IMR-90 (cell line): ENCODE measurements at regions not wholly inside any gene's neighbourhood (a gene's known extent, or its start where the extent isn't known, plus 50 kb on each side); places are given as distances from the start of the nearest gene placed in this dataset.

Experiments
- ATAC-seq: fragments of 200-7000 bp; cut with Tn5 transposase; 2 replicates; pipeline ENCODE4 v1.9.1; 2020; ENCODE audit warnings: low read depth, mild to moderate bottlenecking, moderate library complexity
- BruUV-seq: library from RNA; stranded (reverse); fragments of 400-500 nt; replicated peaks from 2 replicates; lab custom pipeline; 2021; lab: Mats Ljungman, UMichigan
- CTCF ChIA-PET: fragments of 300-600 bp; formaldehyde crosslinking; extraction: SDS; loops from one replicate; lab custom pipeline; 2021; ENCODE audit warnings: antibody characterized with exemption; lab: Yijun Ruan, JAX
- POLR2A ChIA-PET: fragments of 300-600 bp; sonication (Branson Sonifier 250); formaldehyde crosslinking; loops from one replicate; lab custom pipeline; 2022; ENCODE audit warnings: antibody characterized with exemption; ENCODE audit not compliant: unreplicated experiment; lab: Charles Lee
- DNase-seq: peaks from one replicate; pipeline ENCODE4 v3.0.0; 2013
- H2AFZ ChIP-seq: replicated peaks from 2 replicates; pipeline ENCODE3; 2013; ENCODE audit warnings: low read length, mild to moderate bottlenecking; ENCODE audit not compliant: poor library complexity
- H2AK5ac ChIP-seq: 2 replicates; pipeline ENCODE4 v1.6.1; 2013; ENCODE audit warnings: low read depth, low read length, inconsistent platforms
- H2AK9ac ChIP-seq: replicated peaks from 2 replicates; pipeline ENCODE3; 2013; ENCODE audit warnings: mild to moderate bottlenecking, low read depth, low read length, moderate library complexity; ENCODE audit not compliant: poor library complexity
- H2BK120ac ChIP-seq: 2 replicates; pipeline ENCODE4 v1.6.1; 2013; ENCODE audit warnings: low read depth, low read length, inconsistent platforms
- H2BK15ac ChIP-seq: 3 replicates; pipeline ENCODE4 v1.6.1; 2013; ENCODE audit warnings: low read depth, low read length, inconsistent platforms
- H2BK20ac ChIP-seq: 2 replicates; pipeline ENCODE4 v1.6.1; 2013; ENCODE audit warnings: low read depth, mild to moderate bottlenecking, inconsistent platforms, low read length, moderate library complexity
- H2BK5ac ChIP-seq: 2 replicates; pipeline ENCODE4 v1.6.1; 2013; ENCODE audit warnings: mild to moderate bottlenecking, low read depth, low read length, inconsistent platforms; ENCODE audit not compliant: poor library complexity, severe bottlenecking
- H3K14ac ChIP-seq: replicated peaks from 2 replicates; pipeline ENCODE4 v1.6.1; 2013; ENCODE audit warnings: low read depth, low read length, inconsistent platforms
- H3K18ac ChIP-seq: 2 replicates; pipeline ENCODE4 v1.6.1; 2013; ENCODE audit warnings: low read depth, low read length, control low read depth
- H3K23ac ChIP-seq: 2 replicates; pipeline ENCODE4 v1.6.1; 2013; ENCODE audit warnings: low read depth, low read length, inconsistent platforms
- H3K27ac ChIP-seq: 2 replicates; pipeline ENCODE4 v1.5.1; 2013; ENCODE audit warnings: mild to moderate bottlenecking, control low read depth, low read length; ENCODE audit not compliant: insufficient read depth
- H3K27me3 ChIP-seq: 2 replicates; pipeline ENCODE4 v1.6.1; 2013; ENCODE audit warnings: low read length; ENCODE audit not compliant: control insufficient read depth, insufficient read depth
- H3K36me3 ChIP-seq: 2 replicates; pipeline ENCODE4 v1.6.1; 2013; ENCODE audit warnings: low read length, mixed read lengths; ENCODE audit not compliant: control insufficient read depth, insufficient read depth
- H3K4ac ChIP-seq: 2 replicates; pipeline ENCODE4 v1.6.1; 2013; ENCODE audit warnings: low read depth, low read length, inconsistent platforms
- H3K4me1 ChIP-seq: 2 replicates; pipeline ENCODE4 v1.6.1; 2013; ENCODE audit warnings: low read length, mixed read lengths; ENCODE audit not compliant: control insufficient read depth, insufficient read depth
- H3K4me2 ChIP-seq: 2 replicates; pipeline ENCODE4 v1.6.1; 2013; ENCODE audit warnings: low read depth, mild to moderate bottlenecking, control low read depth, low read length, moderate library complexity
- H3K4me3 ChIP-seq: 2 replicates; pipeline ENCODE4 v1.5.1; 2013; ENCODE audit warnings: low read depth, mild to moderate bottlenecking, control low read depth, low read length, moderate library complexity; ENCODE audit not compliant: insufficient read depth
- H3K56ac ChIP-seq: 2 replicates; pipeline ENCODE4 v1.6.1; 2013; ENCODE audit warnings: low read length, inconsistent platforms; ENCODE audit not compliant: insufficient read depth; ENCODE audit errors: extremely low read depth
- H3K79me1 ChIP-seq, 2 experiments: 2 replicates each; pipeline ENCODE4 v1.6.1; 2013; ENCODE audit warnings: low read length in 2 of 2, inconsistent platforms in 1 of 2, low read depth in 1 of 2
- H3K9ac ChIP-seq: 2 replicates; pipeline ENCODE4 v1.6.1; 2013; ENCODE audit warnings: low read depth, low read length, control low read depth
- H3K9me1 ChIP-seq: 2 replicates; pipeline ENCODE4 v1.6.1; 2013; ENCODE audit warnings: low read length, inconsistent platforms; ENCODE audit not compliant: insufficient read depth
- H3K9me3 ChIP-seq: 2 replicates; pipeline ENCODE4 v1.6.1; 2013; ENCODE audit warnings: low read length; ENCODE audit not compliant: control insufficient read depth, insufficient read depth
- H4K20me1 ChIP-seq: 2 replicates; pipeline ENCODE4 v1.6.1; 2013; ENCODE audit warnings: low read length, inconsistent platforms; ENCODE audit not compliant: insufficient read depth
- H4K5ac ChIP-seq: 2 replicates; pipeline ENCODE4 v1.6.1; 2013; ENCODE audit warnings: mild to moderate bottlenecking, low read depth, low read length, control low read depth
- H4K8ac ChIP-seq, 2 experiments: 2 replicates each; pipeline ENCODE4 v1.6.1; 2013; ENCODE audit warnings: low read depth in 2 of 2, low read length in 2 of 2, control low read depth in 1 of 2, inconsistent platforms in 1 of 2
- H4K91ac ChIP-seq: 2 replicates; pipeline ENCODE4 v1.6.1; 2013; ENCODE audit warnings: low read depth, low read length, inconsistent platforms; ENCODE audit not compliant: insufficient read depth
- BHLHE40 ChIP-seq: fragments of 150-350 bp; IDR thresholded peaks from 2 replicates; pipeline ENCODE4 v1.6.1; 2016; ENCODE audit warnings: mild to moderate bottlenecking, low read depth, low read length
- CEBPB ChIP-seq: IDR thresholded peaks from 2 replicates; pipeline ENCODE4 v1.6.1; 2012; ENCODE audit warnings: low read depth, low read length, improper control_type of control experiment
- CHD1 ChIP-seq: IDR thresholded peaks from 2 replicates; pipeline ENCODE4 v1.6.1; 2012; ENCODE audit warnings: low read depth, low read length, improper control_type of control experiment
- FOS ChIP-seq: fragments of 150-350 bp; IDR thresholded peaks from 2 replicates; pipeline ENCODE4 v1.6.1; 2016; ENCODE audit warnings: low read depth, low read length
- MAFK ChIP-seq: IDR thresholded peaks from 2 replicates; pipeline ENCODE4 v1.6.1; 2012; ENCODE audit warnings: low read depth, low read length, improper control_type of control experiment
- MAZ ChIP-seq: IDR thresholded peaks from 2 replicates; pipeline ENCODE4 v1.6.1; 2012; ENCODE audit warnings: low read depth, mild to moderate bottlenecking, low read length, improper control_type of control experiment, moderate library complexity, borderline replicate concordance
- MXI1 ChIP-seq: IDR thresholded peaks from 2 replicates; pipeline ENCODE4 v1.6.1; 2012; ENCODE audit warnings: low read depth, mild to moderate bottlenecking, low read length, moderate library complexity, borderline replicate concordance
- NFE2L2 ChIP-seq: fragments of 150-350 bp; IDR thresholded peaks from 2 replicates; pipeline ENCODE4 v1.6.1; 2016; ENCODE audit warnings: low read depth, mild to moderate bottlenecking, low read length
- POLR2A ChIP-seq: IDR thresholded peaks from 2 replicates; pipeline ENCODE4 v1.6.1; 2012; ENCODE audit warnings: mild to moderate bottlenecking, low read depth, low read length
- RAD21 ChIP-seq: IDR thresholded peaks from 2 replicates; pipeline ENCODE4 v1.6.1; 2012; ENCODE audit warnings: low read length, improper control_type of control experiment
- RCOR1 ChIP-seq: IDR thresholded peaks from 2 replicates; pipeline ENCODE4 v1.6.1; 2012; ENCODE audit warnings: mild to moderate bottlenecking, low read length, improper control_type of control experiment; ENCODE audit not compliant: insufficient replicate concordance
- RFX5 ChIP-seq: IDR thresholded peaks from 2 replicates; pipeline ENCODE4 v1.8.0; 2012; ENCODE audit warnings: low read depth, mild to moderate bottlenecking, low read length, moderate library complexity
- SMC3 ChIP-seq: fragments of 150-350 bp; IDR thresholded peaks from 2 replicates; pipeline ENCODE4 v1.6.1; 2016; ENCODE audit warnings: low read depth, mild to moderate bottlenecking, antibody characterized with exemption, low read length, moderate library complexity
- WGBS, 2 experiments: methylation state at CpG; one replicate each; pipeline versions ENCODE4 v1.1.5 to v1.1.7; 2013; ENCODE audit warnings: missing lambda C conversion rate in 2 of 2; ENCODE audit not compliant: insufficient read length in 1 of 2; ENCODE audit errors: extremely low coverage in 2 of 2; 5-methylcytosine and 5-hydroxymethylcytosine counted together
- dilution Hi-C: fragments of 300-500 bp; cut with HindIII; formaldehyde crosslinking; loops from one replicate; pipeline ENCODE4 v1.14.3; 2018; ENCODE audit warnings: low sequenced_read_pairs; ENCODE audit not compliant: unreplicated experiment
- in situ Hi-C: fragments of 300-500 bp; cut with MboI; formaldehyde crosslinking; loops from 3 replicates; pipeline ENCODE4 v1.14.3; 2019; ENCODE audit warnings: low sequenced_read_pairs, inconsistent platforms, mixed read lengths
- intact Hi-C: fragments of 100-400 bp; cut with micrococcal nuclease; formaldehyde crosslinking; loops from 2 replicates; pipeline ENCODE4 v1.10.0; 2022
- TF ChIP-seq, protein P1 (sequence below): conservative IDR thresholded peaks from 2 replicates; pipeline ENCODE4 v1.5.1; 2012; ENCODE audit warnings: mild to moderate bottlenecking, low read depth, low read length, improper control_type of control experiment
- TF ChIP-seq, protein P2 (sequence below): fragments of 150-350 bp; IDR thresholded peaks from 2 replicates; pipeline ENCODE4 v1.6.1; 2016; ENCODE audit warnings: low read depth, mild to moderate bottlenecking, low read length, moderate library complexity, borderline replicate concordance
- TF ChIP-seq, protein P3 (sequence below): fragments of 150-350 bp; IDR thresholded peaks from 2 replicates; pipeline ENCODE4 v1.6.1; 2017; ENCODE audit warnings: mild to moderate bottlenecking, antibody characterized with exemption, low read length, low read depth

DNA sequence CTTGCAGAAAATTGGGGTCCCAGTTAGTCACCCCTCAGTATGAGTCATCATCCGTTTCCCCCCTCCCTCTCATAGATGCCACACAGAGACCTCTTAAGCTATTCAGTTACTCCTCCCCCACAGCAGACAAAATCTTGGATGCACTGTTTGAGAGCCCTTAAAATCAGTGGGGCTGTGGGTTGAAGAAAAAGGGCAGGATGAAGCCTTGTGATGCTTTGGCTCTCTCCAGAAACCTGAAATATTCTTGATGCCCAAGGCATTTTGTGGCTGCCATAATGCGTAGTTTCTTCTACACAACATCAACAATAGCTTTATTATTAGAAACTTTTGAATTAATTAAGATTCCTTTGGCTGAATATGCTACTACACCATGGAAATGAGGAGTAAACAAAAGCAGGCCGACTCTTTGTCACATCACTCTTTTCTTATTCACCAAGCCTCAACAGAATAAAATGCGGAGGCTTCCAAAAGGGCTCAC lies 133.8 kb downstream of the MRPS30 start:
- no peak overlapping the region for H3K23ac ChIP-seq
- TF ChIP-seq RCOR1 = no peak
- no peak for TF ChIP-seq RAD21
- no peak for TF ChIP-seq MAZ
- TF ChIP-seq MXI1 = no peak
- TF ChIP-seq, protein P1, sequence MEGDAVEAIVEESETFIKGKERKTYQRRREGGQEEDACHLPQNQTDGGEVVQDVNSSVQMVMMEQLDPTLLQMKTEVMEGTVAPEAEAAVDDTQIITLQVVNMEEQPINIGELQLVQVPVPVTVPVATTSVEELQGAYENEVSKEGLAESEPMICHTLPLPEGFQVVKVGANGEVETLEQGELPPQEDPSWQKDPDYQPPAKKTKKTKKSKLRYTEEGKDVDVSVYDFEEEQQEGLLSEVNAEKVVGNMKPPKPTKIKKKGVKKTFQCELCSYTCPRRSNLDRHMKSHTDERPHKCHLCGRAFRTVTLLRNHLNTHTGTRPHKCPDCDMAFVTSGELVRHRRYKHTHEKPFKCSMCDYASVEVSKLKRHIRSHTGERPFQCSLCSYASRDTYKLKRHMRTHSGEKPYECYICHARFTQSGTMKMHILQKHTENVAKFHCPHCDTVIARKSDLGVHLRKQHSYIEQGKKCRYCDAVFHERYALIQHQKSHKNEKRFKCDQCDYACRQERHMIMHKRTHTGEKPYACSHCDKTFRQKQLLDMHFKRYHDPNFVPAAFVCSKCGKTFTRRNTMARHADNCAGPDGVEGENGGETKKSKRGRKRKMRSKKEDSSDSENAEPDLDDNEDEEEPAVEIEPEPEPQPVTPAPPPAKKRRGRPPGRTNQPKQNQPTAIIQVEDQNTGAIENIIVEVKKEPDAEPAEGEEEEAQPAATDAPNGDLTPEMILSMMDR = no peak
- no peak for TF ChIP-seq BHLHE40
- no peak for TF ChIP-seq CEBPB
- TF ChIP-seq FOS = no peak; the same call in 1 of the 2 replicates
- TF ChIP-seq RFX5 = no peak
- no peak for TF ChIP-seq CHD1
- TF ChIP-seq, protein P2, sequence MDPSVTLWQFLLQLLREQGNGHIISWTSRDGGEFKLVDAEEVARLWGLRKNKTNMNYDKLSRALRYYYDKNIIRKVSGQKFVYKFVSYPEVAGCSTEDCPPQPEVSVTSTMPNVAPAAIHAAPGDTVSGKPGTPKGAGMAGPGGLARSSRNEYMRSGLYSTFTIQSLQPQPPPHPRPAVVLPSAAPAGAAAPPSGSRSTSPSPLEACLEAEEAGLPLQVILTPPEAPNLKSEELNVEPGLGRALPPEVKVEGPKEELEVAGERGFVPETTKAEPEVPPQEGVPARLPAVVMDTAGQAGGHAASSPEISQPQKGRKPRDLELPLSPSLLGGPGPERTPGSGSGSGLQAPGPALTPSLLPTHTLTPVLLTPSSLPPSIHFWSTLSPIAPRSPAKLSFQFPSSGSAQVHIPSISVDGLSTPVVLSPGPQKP = no peak
- TF ChIP-seq SMC3 = no peak
- TF ChIP-seq, protein P3, sequence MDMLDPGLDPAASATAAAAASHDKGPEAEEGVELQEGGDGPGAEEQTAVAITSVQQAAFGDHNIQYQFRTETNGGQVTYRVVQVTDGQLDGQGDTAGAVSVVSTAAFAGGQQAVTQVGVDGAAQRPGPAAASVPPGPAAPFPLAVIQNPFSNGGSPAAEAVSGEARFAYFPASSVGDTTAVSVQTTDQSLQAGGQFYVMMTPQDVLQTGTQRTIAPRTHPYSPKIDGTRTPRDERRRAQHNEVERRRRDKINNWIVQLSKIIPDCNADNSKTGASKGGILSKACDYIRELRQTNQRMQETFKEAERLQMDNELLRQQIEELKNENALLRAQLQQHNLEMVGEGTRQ = no peak
- no peak for TF ChIP-seq MAFK
- TF ChIP-seq NFE2L2 = no peak
- TF ChIP-seq POLR2A = no peak
- no peak overlapping the region for H2AK9ac ChIP-seq
- peaks cover 2% of the 10 kb centered on the region; the same call in 1 of the 2 replicates for H3K9me3 ChIP-seq
- H4K91ac ChIP-seq = no peak overlapping the region
- H2BK120ac ChIP-seq = no peak overlapping the region
- H3K4me3 ChIP-seq = no peak overlapping the region
- H3K4me1 ChIP-seq = no peaks in the 10 kb centered on the region
- ATAC-seq (no peak), DNase-seq (no peak)
- H3K27ac ChIP-seq = no peak overlapping the region
- no peak overlapping the region for H3K4me2 ChIP-seq
- no peak overlapping the region for H3K14ac ChIP-seq
- ChIA-PET CTCF (no interaction called here), POLR2A (no interaction called here)
- no peak overlapping the region for H3K9ac ChIP-seq
- intact Hi-C loops (no loop called here), dilution Hi-C loops (no loop called here), in situ Hi-C loops (no loop called here)
- no peak overlapping the region for H4K8ac ChIP-seq
- H2BK15ac ChIP-seq = no peak overlapping the region
- no peak overlapping the region for H4K5ac ChIP-seq
- H3K4ac ChIP-seq = no peak overlapping the region
- H3K9me1 ChIP-seq = no peaks in the 10 kb centered on the region
- no peak overlapping the region for H2BK20ac ChIP-seq
- H2BK5ac ChIP-seq = no peak overlapping the region
- H4K20me1 ChIP-seq = no peaks in the 10 kb centered on the region
- no peak overlapping the region for H2AFZ ChIP-seq
- H2AK5ac ChIP-seq = no peak overlapping the region
- BruUV-seq = no TSS peak
- no peak overlapping the region for H3K56ac ChIP-seq
- no peak overlapping the region for H3K18ac ChIP-seq
- H3K27me3 ChIP-seq = no peaks in the 10 kb centered on the region
- no peaks in the 10 kb centered on the region for H3K36me3 ChIP-seq
- no peaks in the 10 kb centered on the region for H3K79me1 ChIP-seq
- WGBS, 2 experiments = no CpG with 5 or more reads among the region's 4 CpGs
